Pancreas (tissue), 10 donors: ENCODE measurements at regions not wholly inside any gene's neighbourhood (a gene's known extent, or its start where the extent isn't known, plus 50 kb on each side); places are given as distances from the start of the nearest gene placed in this dataset.

Experiments
- ATAC-seq, 4 donors: fragments of 200-7000 bp; cut with Tn5 transposase; one replicate each; pipeline versions ENCODE4 v1.8.0 to v1.9.1; 2020; ENCODE audit warnings: mild to moderate bottlenecking in 4 of 4, moderate library complexity in 4 of 4
- DNase-seq, 6 donors: peaks; one replicate each; pipeline ENCODE4 v3.0.0-alpha.2; 2020
- FAIRE-seq: peaks from 2 replicates; lab custom pipeline; 2012; peaks lifted over from hg19 to GRCh38; lab: Jason Lieb, UNC
- H3K27ac ChIP-seq, 4 donors: fragments of 200-600 bp; sonication (generic); 1 replicate in 3 of 4; 2 replicates in 1 of 4; pipeline versions ENCODE4 v1.5.0 to v1.8.0; 2020
- H3K27me3 ChIP-seq, 4 donors: fragments of 200-600 bp; one replicate each; pipeline ENCODE4 v1.8.0; 2021
- H3K36me3 ChIP-seq, 3 donors: fragments of 200-600 bp; sonication (generic) in 1 of 3; one replicate each; pipeline versions ENCODE4 v1.5.0 to v1.8.0; 2020 to 2021
- H3K4me1 ChIP-seq, 3 donors: fragments of 200-600 bp; one replicate each; pipeline ENCODE4 v1.8.0; 2021
- H3K4me3 ChIP-seq, 4 donors: fragments of 200-600 bp; sonication (generic) in 2 of 4; one replicate each; pipeline versions ENCODE4 v1.5.0 to v1.8.0; 2020 to 2021
- H3K9me3 ChIP-seq, 4 donors: fragments of 200-600 bp; one replicate each; pipeline ENCODE4 v1.8.0; 2021
- CTCF ChIP-seq, 4 donors: fragments of 200-600 bp; sonication (generic) in 3 of 4; IDR thresholded peaks; one replicate each; pipeline versions ENCODE4 v1.5.0 to v1.8.0; 2021; ENCODE audit warnings: antibody characterized with exemption in 4 of 4
- WGBS, 2 donors: extraction: QIAGEN DNeasy Blood & Tissue Kit; methylation state at CpG; one replicate each; pipeline ENCODE4 v1.1.7; 2013; 5-methylcytosine and 5-hydroxymethylcytosine counted together
- intact Hi-C, 3 donors: fragments of 100-400 bp; cut with DNase I; formaldehyde crosslinking; loops; one replicate each; pipeline versions ENCODE4 v1.11.1 to v1.14.2; 2022
- donor health status: healthy with polysubstance abuse.
- donor health status: DM: no; HTN: no; CAD: no; lungs with moderate emphysema.
- donor health status: DM: no; HTN: no; CAD: no.
- donor health status: control.
- donor health status: control.
- donor health status: Bipolar disorder and iron deficiency.
- donor health status: DM: yes; HTN: yes; CAD: no.
- donor health status: DM: no; HTN: no; CAD: no.
- donor health status: DM: no; HTN: no; CAD: no.
- donor health status: DM: yes; HTN: yes; CAD: no.

GRCh38 chr13:106786006-106786563 is 218.1 kb upstream of the ARGLU1 start:
- Histone ChIP-seq H3K9me3 (no peaks in the 10 kb centered on the region), H3K27me3 (no peaks in the 10 kb centered on the region), H3K36me3 (no peaks in the 10 kb centered on the region), H3K27ac (no peak overlapping the region), H3K4me1 (no peaks in the 10 kb centered on the region), H3K4me3 (no peak overlapping the region)
- DNase-seq (no peak), FAIRE-seq (no peak), ATAC-seq (no peak)
- TF ChIP-seq CTCF (IDR thresholded peaks at IDR 0.05) = no peak
- WGBS, 2 donors = 33 to 57% methylated on average over 5 of the region's 5 CpGs
- intact Hi-C loops = no loop called here

GRCh38 chr13:106774621-106775020 is 206.7 kb upstream of the ARGLU1 start:
- H3K9me3 ChIP-seq = no peaks in the 10 kb centered on the region
- DNase-seq (no peak), ATAC-seq (no peak), FAIRE-seq (no peak)
- H3K4me3 ChIP-seq = no peak overlapping the region
- TF ChIP-seq CTCF (IDR thresholded peaks at IDR 0.05) = no peak
- WGBS, 2 donors = 94 to 98% methylated on average over 1 of the region's 1 CpG
- H3K36me3 ChIP-seq = no peaks in the 10 kb centered on the region
- intact Hi-C loops = no loop called here
- no peaks in the 10 kb centered on the region for H3K27me3 ChIP-seq
- no peak overlapping the region for H3K27ac ChIP-seq
- no peaks in the 10 kb centered on the region for H3K4me1 ChIP-seq

GRCh38 chr13:106772006-106772601 is 204.2 kb upstream of the ARGLU1 start:
- no peak for FAIRE-seq
- 39 to 46% methylated on average over 6 of the region's 6 CpGs for WGBS, 2 donors
- no peak overlapping the region for H3K4me3 ChIP-seq
- DNase-seq = no peak
- no peaks in the 10 kb centered on the region for H3K36me3 ChIP-seq
- H3K27ac ChIP-seq = no peak overlapping the region
- ATAC-seq = no peak
- H3K27me3 ChIP-seq = no peaks in the 10 kb centered on the region
- no peaks in the 10 kb centered on the region for H3K4me1 ChIP-seq
- no peak for TF ChIP-seq CTCF (IDR thresholded peaks at IDR 0.05)
- no peaks in the 10 kb centered on the region for H3K9me3 ChIP-seq
- intact Hi-C loops = no loop called here

GRCh38 chr13:106768991-106769390 is 201.1 kb upstream of the ARGLU1 start:
- no peaks in the 10 kb centered on the region for H3K36me3 ChIP-seq
- ATAC-seq (no peak), FAIRE-seq (no peak), DNase-seq (no peak)
- no peaks in the 10 kb centered on the region for H3K4me1 ChIP-seq
- no peaks in the 10 kb centered on the region for H3K9me3 ChIP-seq
- intact Hi-C loops = no loop called here
- no peak for TF ChIP-seq CTCF (IDR thresholded peaks at IDR 0.05)
- 73 to 86% methylated on average over 3 of the region's 3 CpGs for WGBS, 2 donors
- H3K27ac ChIP-seq = no peak overlapping the region
- no peaks in the 10 kb centered on the region for H3K27me3 ChIP-seq
- no peak overlapping the region for H3K4me3 ChIP-seq

GRCh38 chr13:106762708-106763107 is 194.8 kb upstream of the ARGLU1 start:
- 72 to 75% methylated on average over 3 of the region's 3 CpGs for WGBS, 2 donors
- no peaks in the 10 kb centered on the region for H3K4me1 ChIP-seq
- no peak for DNase-seq
- H3K9me3 ChIP-seq = no peaks in the 10 kb centered on the region
- H3K36me3 ChIP-seq = no peaks in the 10 kb centered on the region
- intact Hi-C loops = no loop called here
- no peak overlapping the region for H3K4me3 ChIP-seq
- ATAC-seq = no peak
- FAIRE-seq = no peak
- H3K27ac ChIP-seq = no peak overlapping the region
- no peaks in the 10 kb centered on the region for H3K27me3 ChIP-seq
- TF ChIP-seq CTCF (IDR thresholded peaks at IDR 0.05) = no peak
